ENCODE measurements at regions not wholly inside any gene's neighbourhood (a gene's known extent, or its start where the extent isn't known, plus 50 kb on each side); places are given as distances from the start of the nearest gene placed in this dataset.

GRCh38 chr2:192288295-192288694 is 93.6 kb upstream of the TMEFF2 start:
- H4K20me1 ChIP-seq (ENCODE audit: insufficient read depth, low read length), result no peaks in the 10 kb centered on the region
- H3K4me3 ChIP-seq (ENCODE audit: low read depth, low read length, poor library complexity, severe bottlenecking), result no peak overlapping the region
- TF ChIP-seq CTCF (conservative IDR thresholded peaks at IDR 0.05; ENCODE audit: low read length), result no peak
- no peak for TF ChIP-seq EZH2phosphoT487 (IDR thresholded peaks at IDR 0.05; ENCODE audit: borderline replicate concordance, low read depth, low read length)
- no peaks in the 10 kb centered on the region for H3K9me2 ChIP-seq (ENCODE audit: insufficient read depth, low read length)
- H2AFZ ChIP-seq (ENCODE audit: low read length), result no peak overlapping the region
- H3K4me1 ChIP-seq (ENCODE audit: insufficient read depth, low read length, poor library complexity, severe bottlenecking), result no peaks in the 10 kb centered on the region
- no peak overlapping the region for H3K4me2 ChIP-seq (ENCODE audit: low read length)
- intact Hi-C loops (cut with micrococcal nuclease; ENCODE audit: unreplicated experiment), result no loop called here
- no peaks in the 10 kb centered on the region for H3K79me2 ChIP-seq (ENCODE audit: insufficient read depth, low read depth, low read length)
- CTCF ChIA-PET (ENCODE audit: unreplicated experiment), result no interaction called here
- no peaks in the 10 kb centered on the region for H3K9me3 ChIP-seq (ENCODE audit: low read length)
- DNase-seq (ENCODE audit: low spot score), result no peak
- no peaks in the 10 kb centered on the region for H3K36me3 ChIP-seq (ENCODE audit: insufficient read depth, low read length)
- no peak overlapping the region for H3K27ac ChIP-seq (ENCODE audit: low read depth, low read length, poor library complexity, severe bottlenecking)
- BruUV-seq (replicated peaks), result no TSS peak
- POLR2A ChIA-PET, result interaction anchor here (0.6 kb wide), 1 partner anchor 219 kb away, joined by 3 read pairs; no protein-coding TSS in a partner anchor

GRCh38 chr2:192286093-192286701 is 91.5 kb upstream of the TMEFF2 start:
- H3K79me2 ChIP-seq (ENCODE audit: insufficient read depth, low read depth, low read length), result no peaks in the 10 kb centered on the region
- no peaks in the 10 kb centered on the region for H3K4me1 ChIP-seq (ENCODE audit: insufficient read depth, low read length, poor library complexity, severe bottlenecking)
- ChIA-PET CTCF (ENCODE audit: unreplicated experiment) (no interaction called here), POLR2A (interaction anchor here (1.6 kb wide), 1 partner anchor 13 kb away, joined by 6 read pairs; no protein-coding TSS in a partner anchor)
- no peaks in the 10 kb centered on the region for H3K9me3 ChIP-seq (ENCODE audit: low read length)
- no peak overlapping the region for H2AFZ ChIP-seq (ENCODE audit: low read length)
- H3K27ac ChIP-seq (ENCODE audit: low read depth, low read length, poor library complexity, severe bottlenecking), result no peak overlapping the region
- no peaks in the 10 kb centered on the region for H4K20me1 ChIP-seq (ENCODE audit: insufficient read depth, low read length)
- no peak overlapping the region for H3K4me3 ChIP-seq (ENCODE audit: low read depth, low read length, poor library complexity, severe bottlenecking)
- intact Hi-C loops (cut with micrococcal nuclease; ENCODE audit: unreplicated experiment), result no loop called here
- peak; percentile 53 for TF ChIP-seq CTCF (conservative IDR thresholded peaks at IDR 0.05; ENCODE audit: low read length)
- TF ChIP-seq EZH2phosphoT487 (IDR thresholded peaks at IDR 0.05; ENCODE audit: borderline replicate concordance, low read depth, low read length), result no peak
- no TSS peak for BruUV-seq (replicated peaks)
- H3K9me2 ChIP-seq (ENCODE audit: insufficient read depth, low read length), result no peaks in the 10 kb centered on the region
- no peaks in the 10 kb centered on the region for H3K36me3 ChIP-seq (ENCODE audit: insufficient read depth, low read length)
- H3K4me2 ChIP-seq (ENCODE audit: low read length), result no peak overlapping the region
- DNase-seq (ENCODE audit: low spot score), result no peak

GRCh38 chr2:192283450-192283849 is 88.7 kb upstream of the TMEFF2 start:
- BruUV-seq (replicated peaks), result no TSS peak
- TF ChIP-seq EZH2phosphoT487 (IDR thresholded peaks at IDR 0.05; ENCODE audit: borderline replicate concordance, low read depth, low read length) (no peak), CTCF (conservative IDR thresholded peaks at IDR 0.05; ENCODE audit: low read length) (no peak)
- H2AFZ ChIP-seq (ENCODE audit: low read length), result no peak overlapping the region
- no peaks in the 10 kb centered on the region for H3K79me2 ChIP-seq (ENCODE audit: insufficient read depth, low read depth, low read length)
- H4K20me1 ChIP-seq (ENCODE audit: insufficient read depth, low read length), result no peaks in the 10 kb centered on the region
- ChIA-PET CTCF (ENCODE audit: unreplicated experiment) (no interaction called here), POLR2A (interaction anchor here (0.7 kb wide), 1 partner anchor 51 kb away, joined by 4 read pairs; no protein-coding TSS in a partner anchor)
- intact Hi-C loops (cut with micrococcal nuclease; ENCODE audit: unreplicated experiment), result no loop called here
- H3K9me2 ChIP-seq (ENCODE audit: insufficient read depth, low read length), result no peaks in the 10 kb centered on the region
- no peak overlapping the region for H3K4me3 ChIP-seq (ENCODE audit: low read depth, low read length, poor library complexity, severe bottlenecking)
- no peak overlapping the region for H3K4me2 ChIP-seq (ENCODE audit: low read length)
- H3K4me1 ChIP-seq (ENCODE audit: insufficient read depth, low read length, poor library complexity, severe bottlenecking), result no peaks in the 10 kb centered on the region
- no peak for DNase-seq (ENCODE audit: low spot score)
- no peak overlapping the region for H3K27ac ChIP-seq (ENCODE audit: low read depth, low read length, poor library complexity, severe bottlenecking)
- no peaks in the 10 kb centered on the region for H3K9me3 ChIP-seq (ENCODE audit: low read length)
- no peaks in the 10 kb centered on the region for H3K36me3 ChIP-seq (ENCODE audit: insufficient read depth, low read length)
